Stimulated activated naive CD4-positive, alpha-beta T cell treated with Interleukin-2 at 50 U/mL for 16 hours (primary cell): ENCODE measurements at regions not wholly inside any gene's neighbourhood (a gene's known extent, or its start where the extent isn't known, plus 50 kb on each side); places are given as distances from the start of the nearest gene placed in this dataset.

ENCODE experiments used
- DNase-seq: peaks from one replicate; lab custom pipeline; 2025; lab: John Stamatoyannopoulos, UW

DNA sequence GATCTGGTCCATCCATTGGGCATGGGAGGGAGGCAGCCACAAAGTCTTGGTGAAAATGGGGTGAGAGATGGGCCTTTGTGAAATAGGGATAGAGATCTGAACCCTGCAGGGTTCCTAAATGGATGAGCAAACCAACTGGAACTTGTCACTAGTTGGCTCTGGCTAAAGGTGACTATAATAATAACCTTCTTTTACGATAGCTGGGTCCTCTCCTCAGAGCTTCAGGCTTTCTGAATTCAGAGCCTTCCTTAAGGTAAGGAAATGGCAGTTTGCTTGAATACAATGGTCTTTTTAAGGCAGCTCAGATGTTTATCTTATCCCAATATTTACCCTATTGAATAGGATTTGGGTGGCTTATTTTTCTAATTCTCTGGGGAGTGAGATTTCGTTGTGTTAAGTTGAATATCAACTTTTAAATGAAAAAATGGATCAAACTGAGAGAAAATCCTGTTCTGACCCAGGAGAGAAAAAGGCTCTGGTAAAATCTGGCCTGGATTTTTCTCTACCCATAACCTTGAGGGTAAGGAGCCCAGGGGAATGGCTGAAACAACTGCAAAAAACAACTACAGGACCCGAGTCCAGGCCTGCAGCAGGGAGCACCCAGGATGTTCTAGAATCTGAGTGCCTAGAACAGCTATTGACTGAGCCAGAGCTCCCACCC is 61.1 kb upstream of the CXCR4 start:
- no peak for DNase-seq

DNA sequence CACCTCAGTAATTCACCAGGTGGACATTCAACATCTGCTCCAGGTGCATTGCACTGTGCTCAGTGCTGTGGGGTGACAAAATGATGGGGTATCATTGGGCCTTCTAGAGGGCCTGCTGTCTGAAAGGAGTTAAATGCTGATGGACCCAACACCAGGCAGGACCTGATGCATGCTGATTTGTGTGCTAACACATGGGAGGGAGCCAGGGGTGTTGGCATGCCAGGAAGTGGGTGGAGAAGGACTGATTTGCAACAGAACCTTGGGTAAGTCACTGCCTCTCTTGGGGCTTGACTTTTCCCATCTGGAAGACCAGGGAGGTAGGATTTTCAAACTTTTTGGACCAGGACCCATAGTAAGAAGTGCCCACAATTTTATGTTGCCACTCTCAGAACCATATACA is 57.9 kb upstream of the CXCR4 start:
- DNase-seq = no peak

DNA sequence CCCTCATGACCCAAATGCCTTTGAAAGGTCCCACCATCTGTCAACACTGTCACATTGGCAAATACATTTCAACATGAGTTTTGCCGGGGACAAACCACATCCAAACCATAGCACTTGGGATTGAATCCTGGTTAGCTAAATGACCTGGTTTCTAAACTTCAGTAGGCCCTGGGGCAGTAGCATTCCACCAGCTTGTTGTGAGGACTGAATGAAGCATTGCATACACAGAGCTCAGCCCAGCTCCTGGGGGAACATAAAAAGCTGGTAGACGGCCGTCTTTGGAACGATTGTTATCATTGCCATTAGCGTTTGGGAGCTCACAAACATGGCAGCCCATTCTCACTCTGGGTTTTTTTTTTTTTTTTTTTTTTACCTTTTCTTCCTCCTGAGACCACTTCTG is 57.5 kb upstream of the CXCR4 start:
- DNase-seq = no peak

DNA sequence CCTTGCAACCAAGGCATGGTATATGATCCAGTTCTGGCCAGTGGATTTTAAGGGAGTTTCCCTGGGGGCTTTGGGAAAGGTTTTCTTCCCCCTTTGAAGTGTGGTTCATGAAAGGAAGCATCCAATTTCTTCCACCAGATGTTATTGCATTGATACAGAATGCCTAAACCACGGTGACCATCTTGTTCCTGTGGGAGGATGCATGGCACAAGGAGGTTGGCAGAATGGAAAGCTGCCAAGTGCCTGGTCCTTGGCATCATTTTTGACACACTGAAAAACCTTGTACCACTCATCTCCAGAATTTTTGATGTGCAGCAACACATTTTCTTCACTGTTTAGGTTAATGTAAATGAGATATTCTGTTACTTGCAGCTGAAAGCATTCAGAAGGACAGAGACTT is 55.2 kb upstream of the CXCR4 start:
- DNase-seq = no peak

DNA sequence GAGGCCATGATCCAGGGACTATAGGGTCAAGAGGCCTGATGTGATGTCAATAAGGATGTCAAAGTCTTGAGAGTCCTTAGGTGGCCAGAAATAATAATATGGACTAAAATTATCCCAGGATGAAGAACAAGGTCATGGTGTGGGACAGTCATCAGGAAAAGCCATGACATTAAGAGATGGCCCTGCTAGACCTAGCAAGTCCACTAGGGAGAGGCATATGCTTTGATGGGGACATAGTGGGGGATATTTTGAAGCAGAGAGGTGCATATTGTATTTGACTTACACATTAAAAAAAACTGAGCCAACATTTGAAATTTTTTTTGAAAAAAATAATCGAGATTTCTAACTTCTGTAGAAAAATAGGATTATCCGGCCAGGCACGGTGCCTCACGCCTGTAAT is 53.3 kb upstream of the CXCR4 start:
- DNase-seq = no peak

DNA sequence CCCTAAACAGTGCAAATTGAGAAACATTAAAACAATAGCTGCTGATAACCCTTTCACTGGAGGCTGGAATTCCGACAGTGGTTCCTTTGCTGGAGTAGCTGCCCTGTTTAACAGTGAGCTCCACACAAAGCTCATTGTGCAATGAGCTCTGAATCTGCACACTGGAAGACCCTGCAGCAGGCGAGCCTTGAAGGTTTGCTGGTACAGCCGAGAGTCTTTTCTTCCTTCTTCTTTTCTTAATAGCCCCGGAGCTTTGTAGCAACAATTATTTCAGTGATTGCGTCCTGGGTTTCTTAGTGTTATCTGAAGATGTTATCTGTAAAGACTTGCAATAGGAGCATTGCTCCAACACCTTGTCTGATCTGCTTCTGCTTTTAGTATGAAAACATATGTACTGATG is 50.8 kb upstream of the CXCR4 start:
- DNase-seq = no peak

DNA sequence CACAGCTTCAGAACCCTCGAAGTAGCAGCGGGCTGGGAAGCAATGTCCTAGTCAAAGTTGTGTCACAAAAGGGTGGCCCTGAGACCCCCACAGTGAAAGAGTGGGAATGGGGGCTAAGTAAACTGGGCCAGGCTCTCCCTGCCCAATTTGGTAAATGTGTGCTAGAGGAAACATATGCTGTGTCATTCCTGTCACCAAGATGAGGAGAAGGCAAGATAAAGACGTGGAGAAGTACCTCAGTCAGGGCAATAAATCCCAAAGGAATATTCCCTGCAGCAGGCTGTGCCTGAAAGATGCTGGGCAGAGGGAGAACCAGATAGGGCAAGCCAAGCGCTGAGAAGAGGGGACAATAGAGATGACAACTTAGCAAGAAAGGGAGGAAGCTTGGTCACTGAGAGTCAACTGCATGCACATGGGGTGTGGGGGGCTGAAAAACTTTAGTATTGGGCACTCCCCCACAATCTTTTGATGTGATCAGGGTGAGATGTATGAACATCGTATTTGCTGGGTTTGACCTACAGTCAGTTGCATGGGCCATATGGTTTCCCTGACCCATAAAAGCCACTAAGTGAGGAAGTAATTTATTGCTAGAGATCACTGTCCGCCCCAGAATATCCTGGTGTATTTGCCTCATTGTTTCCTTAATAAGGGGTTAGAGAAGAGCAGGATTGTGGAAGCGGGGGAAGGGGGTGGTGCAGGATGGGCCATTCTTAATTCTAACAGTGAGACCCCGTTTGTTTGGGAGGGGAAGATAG is 49.9 kb upstream of the CXCR4 start:
- no peak for DNase-seq
